22Rv1 (cell line): ENCODE measurements at regions not wholly inside any gene's neighbourhood (a gene's known extent, or its start where the extent isn't known, plus 50 kb on each side); places are given as distances from the start of the nearest gene placed in this dataset.

ENCODE experiments used
- ZFX ChIP-seq: fragments of 450-650 bp; IDR thresholded peaks from 2 replicates; pipeline ENCODE4 v1.6.1; 2017; ENCODE audit warnings: antibody characterized with exemption, borderline replicate concordance
- TF ChIP-seq, protein P1 (sequence below): fragments of 450-650 bp; IDR thresholded peaks from 2 replicates; pipeline ENCODE4 v1.5.1; 2017; ENCODE audit warnings: mild to moderate bottlenecking

DNA sequence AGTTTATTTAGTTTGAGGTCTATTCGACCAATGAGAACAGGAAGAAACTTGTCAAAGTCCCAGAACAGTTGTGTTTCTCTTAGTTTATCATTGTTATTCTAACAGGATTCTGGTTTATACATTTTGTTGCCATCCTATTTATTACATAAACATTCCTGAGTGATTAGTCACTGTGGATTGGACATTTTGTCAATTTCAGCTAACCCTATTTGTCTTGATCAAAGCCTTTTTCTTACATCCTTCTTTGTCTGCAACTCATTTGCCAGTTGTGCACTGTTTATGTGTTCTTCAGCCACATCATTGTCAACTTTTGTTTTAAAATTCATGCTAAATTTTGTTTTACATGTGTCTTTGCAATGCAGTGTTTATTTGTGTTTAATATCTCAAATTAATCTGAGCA, 886.0 kb upstream of the SLC10A2 start:
- TF ChIP-seq, protein P1, sequence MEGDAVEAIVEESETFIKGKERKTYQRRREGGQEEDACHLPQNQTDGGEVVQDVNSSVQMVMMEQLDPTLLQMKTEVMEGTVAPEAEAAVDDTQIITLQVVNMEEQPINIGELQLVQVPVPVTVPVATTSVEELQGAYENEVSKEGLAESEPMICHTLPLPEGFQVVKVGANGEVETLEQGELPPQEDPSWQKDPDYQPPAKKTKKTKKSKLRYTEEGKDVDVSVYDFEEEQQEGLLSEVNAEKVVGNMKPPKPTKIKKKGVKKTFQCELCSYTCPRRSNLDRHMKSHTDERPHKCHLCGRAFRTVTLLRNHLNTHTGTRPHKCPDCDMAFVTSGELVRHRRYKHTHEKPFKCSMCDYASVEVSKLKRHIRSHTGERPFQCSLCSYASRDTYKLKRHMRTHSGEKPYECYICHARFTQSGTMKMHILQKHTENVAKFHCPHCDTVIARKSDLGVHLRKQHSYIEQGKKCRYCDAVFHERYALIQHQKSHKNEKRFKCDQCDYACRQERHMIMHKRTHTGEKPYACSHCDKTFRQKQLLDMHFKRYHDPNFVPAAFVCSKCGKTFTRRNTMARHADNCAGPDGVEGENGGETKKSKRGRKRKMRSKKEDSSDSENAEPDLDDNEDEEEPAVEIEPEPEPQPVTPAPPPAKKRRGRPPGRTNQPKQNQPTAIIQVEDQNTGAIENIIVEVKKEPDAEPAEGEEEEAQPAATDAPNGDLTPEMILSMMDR, result no peak
- no peak for TF ChIP-seq ZFX
